NT2/D1 (cell line): ENCODE measurements at regions not wholly inside any gene's neighbourhood (a gene's known extent, or its start where the extent isn't known, plus 50 kb on each side); places are given as distances from the start of the nearest gene placed in this dataset.
"Not testable (repeated sequence)": the region's sequence is repeated elsewhere in the genome, so short reads cannot be mapped to it uniquely, and the experiment has no call there.

Experiments used
- SUZ12 ChIP-seq: IDR thresholded peaks from 2 replicates; pipeline ENCODE4 v1.6.1; 2011; ENCODE audit not compliant: insufficient read length, insufficient read depth; ENCODE audit errors: extremely low read depth
- YY1 ChIP-seq: IDR thresholded peaks from 2 replicates; pipeline ENCODE4 v1.6.1; 2011; ENCODE audit not compliant: insufficient read length, insufficient read depth
- ZNF274 ChIP-seq: IDR thresholded peaks from 2 replicates; pipeline ENCODE4 v1.6.1; 2011; ENCODE audit warnings: mild to moderate bottlenecking, low read depth, low read length

GRCh38 chr5:20784755-20785154 is 796.8 kb upstream of the CDH18 start:
- not testable (repeated sequence) for TF ChIP-seq YY1, SUZ12, ZNF274
